H1 (cell line): ENCODE measurements at regions not wholly inside any gene's neighbourhood (a gene's known extent, or its start where the extent isn't known, plus 50 kb on each side); places are given as distances from the start of the nearest gene placed in this dataset.

Experiments used
- SAP30 ChIP-seq: fragments of 300-600 bp; sonication (generic); IDR thresholded peaks from 2 replicates; pipeline ENCODE4 v1.7.1; 2012; ENCODE audit warnings: low read length, moderate library complexity, mild to moderate bottlenecking, inconsistent platforms; ENCODE audit not compliant: insufficient read depth, insufficient replicate concordance

DNA sequence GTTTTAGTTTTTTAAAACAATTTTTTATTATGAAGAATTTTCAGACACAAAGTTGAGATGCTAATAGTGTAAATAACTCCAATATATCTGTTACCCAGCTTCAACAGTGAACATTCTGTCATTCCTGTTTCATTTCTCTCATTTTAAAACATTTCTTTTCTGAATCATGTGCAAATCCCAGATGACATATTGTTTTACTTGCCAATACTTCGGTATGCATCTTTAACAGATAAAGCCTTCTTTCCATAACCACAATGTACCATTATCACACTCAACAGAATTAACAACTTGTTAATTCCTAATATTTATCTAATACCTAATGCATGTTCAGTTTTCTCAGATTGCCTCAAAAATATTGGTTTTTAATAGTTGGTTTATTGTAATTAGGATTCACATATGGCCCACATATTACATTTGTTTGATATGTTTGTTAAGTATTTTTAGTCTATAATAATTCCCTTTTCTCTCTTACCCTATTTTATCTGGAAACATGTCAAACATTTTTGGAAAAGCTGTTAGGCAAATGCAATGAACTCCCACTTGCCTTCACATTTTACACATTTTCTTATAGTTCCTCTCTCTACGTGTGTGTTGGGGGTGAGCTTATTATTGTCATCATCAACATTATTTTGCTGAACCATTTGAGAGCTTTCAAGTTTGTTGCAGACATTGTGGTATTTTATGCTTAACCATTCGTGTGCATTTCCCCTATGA lies 58.7 kb upstream of the ANKRD55 start (continued):
- TF ChIP-seq SAP30: no peak
